ENCODE measurements at regions not wholly inside any gene's neighbourhood (a gene's known extent, or its start where the extent isn't known, plus 50 kb on each side); places are given as distances from the start of the nearest gene placed in this dataset.
A peak's percentile ranks its signal among the peaks of the same experiment; 100 is the strongest.

DNA sequence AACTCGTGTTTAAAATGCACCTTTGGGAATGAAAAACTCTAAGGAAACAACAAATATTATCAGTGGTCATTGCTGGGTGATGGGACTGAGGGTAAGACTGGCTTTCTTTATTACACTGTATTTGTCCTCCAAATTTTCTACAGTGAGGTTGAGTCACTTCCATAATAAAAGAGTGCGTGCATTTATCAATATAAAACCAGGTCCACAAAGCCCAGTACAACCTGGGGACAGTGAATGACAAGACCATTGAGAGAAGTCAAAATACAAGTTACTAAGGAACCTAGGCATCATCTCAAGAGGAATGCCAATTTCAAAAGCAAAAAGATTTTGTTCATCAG, 76.4 kb downstream of the MAGED4 start:
- TF ChIP-seq, protein P1, sequence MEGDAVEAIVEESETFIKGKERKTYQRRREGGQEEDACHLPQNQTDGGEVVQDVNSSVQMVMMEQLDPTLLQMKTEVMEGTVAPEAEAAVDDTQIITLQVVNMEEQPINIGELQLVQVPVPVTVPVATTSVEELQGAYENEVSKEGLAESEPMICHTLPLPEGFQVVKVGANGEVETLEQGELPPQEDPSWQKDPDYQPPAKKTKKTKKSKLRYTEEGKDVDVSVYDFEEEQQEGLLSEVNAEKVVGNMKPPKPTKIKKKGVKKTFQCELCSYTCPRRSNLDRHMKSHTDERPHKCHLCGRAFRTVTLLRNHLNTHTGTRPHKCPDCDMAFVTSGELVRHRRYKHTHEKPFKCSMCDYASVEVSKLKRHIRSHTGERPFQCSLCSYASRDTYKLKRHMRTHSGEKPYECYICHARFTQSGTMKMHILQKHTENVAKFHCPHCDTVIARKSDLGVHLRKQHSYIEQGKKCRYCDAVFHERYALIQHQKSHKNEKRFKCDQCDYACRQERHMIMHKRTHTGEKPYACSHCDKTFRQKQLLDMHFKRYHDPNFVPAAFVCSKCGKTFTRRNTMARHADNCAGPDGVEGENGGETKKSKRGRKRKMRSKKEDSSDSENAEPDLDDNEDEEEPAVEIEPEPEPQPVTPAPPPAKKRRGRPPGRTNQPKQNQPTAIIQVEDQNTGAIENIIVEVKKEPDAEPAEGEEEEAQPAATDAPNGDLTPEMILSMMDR (IDR thresholded peaks at IDR 0.05; ENCODE audit: insufficient read depth, low read length, poor library complexity, severe bottlenecking) = no peak
- TF ChIP-seq EZH2phosphoT487 (conservative IDR thresholded peaks at IDR 0.05; ENCODE audit: low read length) = no peak
- Histone ChIP-seq H3K4me2 (ENCODE audit: low read depth, low read length, poor library complexity, severe bottlenecking) (peak overlapping the region; percentile 64), H3F3A (ENCODE audit: insufficient read depth) (no peaks in the 10 kb centered on the region), H2AFZ (ENCODE audit: low read depth, low read length, severe bottlenecking) (peak overlapping the region; percentile 74), H3K9me3 (ENCODE audit: insufficient read depth, low read length) (no peaks in the 10 kb centered on the region), H3K36me3 (ENCODE audit: low read length) (no peaks in the 10 kb centered on the region), H4K20me1 (ENCODE audit: low read depth, low read length) (no peaks in the 10 kb centered on the region), H3K9me2 (replicated peaks; ENCODE audit: insufficient read depth, low read length) (no peaks in the 10 kb centered on the region), H3K27ac (ENCODE audit: low read depth, low read length) (peak overlapping the region; percentile 47), H3K79me2 (ENCODE audit: insufficient read depth, low read length) (no peaks in the 10 kb centered on the region), H3K9ac (ENCODE audit: low read length) (peak overlapping the region; percentile 59), H3K4me3 (ENCODE audit: insufficient read depth, low read length, poor library complexity, severe bottlenecking) (peak overlapping the region; percentile 36), H3K27me3 (ENCODE audit: low read length) (no peaks in the 10 kb centered on the region)

DNA sequence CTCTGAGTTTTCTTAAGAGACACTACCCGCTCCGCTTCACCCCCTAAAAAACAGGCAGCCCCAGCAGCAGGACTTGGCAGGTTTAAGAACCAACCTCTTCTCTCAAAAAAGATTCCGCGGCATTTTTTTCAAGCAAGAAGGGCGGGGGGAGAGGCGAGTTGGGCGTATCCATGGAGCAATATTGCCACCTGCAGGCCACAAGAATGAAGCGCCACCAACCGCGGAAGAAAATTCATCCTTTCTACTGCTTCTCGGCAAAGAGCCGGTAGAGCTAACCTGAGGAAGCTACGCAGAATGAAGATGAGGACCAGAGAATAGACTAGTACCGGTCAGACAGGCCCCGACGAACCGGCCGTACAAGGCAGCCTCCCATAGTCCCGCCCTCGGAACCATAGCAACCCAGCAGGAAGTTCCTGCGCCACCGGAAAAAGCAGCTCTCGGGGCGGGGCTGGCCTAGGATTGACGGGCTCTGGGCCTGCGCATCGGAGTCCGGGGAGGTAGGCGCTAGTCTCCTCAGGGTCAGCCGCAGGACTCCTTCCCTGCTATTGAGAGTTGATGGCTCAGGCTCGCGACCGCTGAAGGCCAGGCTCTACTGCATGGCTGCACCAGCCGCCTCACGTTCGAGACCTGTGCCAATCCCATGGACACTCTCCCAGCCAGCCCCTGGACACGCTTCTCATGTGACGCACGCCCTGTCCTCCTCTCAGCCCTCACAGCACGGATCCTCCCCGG, 76.9 kb downstream of the MAGED4 start:
- peak overlapping the region; percentile 55 for H3K4me3 ChIP-seq (ENCODE audit: insufficient read depth, low read length, poor library complexity, severe bottlenecking)
- TF ChIP-seq, protein P1 (IDR thresholded peaks at IDR 0.05; ENCODE audit: insufficient read depth, low read length, poor library complexity, severe bottlenecking) = peak; percentile 69
- no peak for TF ChIP-seq EZH2phosphoT487 (conservative IDR thresholded peaks at IDR 0.05; ENCODE audit: low read length)
- peak overlapping the region; percentile 83 for H3K27ac ChIP-seq (ENCODE audit: low read depth, low read length)
- peak overlapping the region; percentile 74 for H2AFZ ChIP-seq (ENCODE audit: low read depth, low read length, severe bottlenecking)
- no peaks in the 10 kb centered on the region for H3K79me2 ChIP-seq (ENCODE audit: insufficient read depth, low read length)
- peak overlapping the region; percentile 59 for H3K9ac ChIP-seq (ENCODE audit: low read length)
- H3K4me2 ChIP-seq (ENCODE audit: low read depth, low read length, poor library complexity, severe bottlenecking) = peak overlapping the region; percentile 64
- no peaks in the 10 kb centered on the region for H4K20me1 ChIP-seq (ENCODE audit: low read depth, low read length)
- H3K9me3 ChIP-seq (ENCODE audit: insufficient read depth, low read length) = no peaks in the 10 kb centered on the region
- H3K27me3 ChIP-seq (ENCODE audit: low read length) = no peaks in the 10 kb centered on the region
- no peaks in the 10 kb centered on the region for H3K36me3 ChIP-seq (ENCODE audit: low read length)
- H3F3A ChIP-seq (ENCODE audit: insufficient read depth) = no peaks in the 10 kb centered on the region
- H3K9me2 ChIP-seq (replicated peaks; ENCODE audit: insufficient read depth, low read length) = no peaks in the 10 kb centered on the region

GRCh38 chrX:52262195-52262546, 77.5 kb downstream of the MAGED4 start:
- H3F3A ChIP-seq (ENCODE audit: insufficient read depth) = no peaks in the 10 kb centered on the region
- no peaks in the 10 kb centered on the region for H4K20me1 ChIP-seq (ENCODE audit: low read depth, low read length)
- H3K9me3 ChIP-seq (ENCODE audit: insufficient read depth, low read length) = no peaks in the 10 kb centered on the region
- H3K79me2 ChIP-seq (ENCODE audit: insufficient read depth, low read length) = no peaks in the 10 kb centered on the region
- H3K4me2 ChIP-seq (ENCODE audit: low read depth, low read length, poor library complexity, severe bottlenecking) = peak overlapping the region; percentile 64
- H3K4me3 ChIP-seq (ENCODE audit: insufficient read depth, low read length, poor library complexity, severe bottlenecking) = peak overlapping the region; percentile 55
- H3K9me2 ChIP-seq (replicated peaks; ENCODE audit: insufficient read depth, low read length) = no peaks in the 10 kb centered on the region
- H3K27ac ChIP-seq (ENCODE audit: low read depth, low read length) = no peak overlapping the region; the same call in 1 of the 2 replicates
- H2AFZ ChIP-seq (ENCODE audit: low read depth, low read length, severe bottlenecking) = peak overlapping the region; percentile 59
- H3K9ac ChIP-seq (ENCODE audit: low read length) = peak overlapping the region; percentile 59
- no peak for TF ChIP-seq EZH2phosphoT487 (conservative IDR thresholded peaks at IDR 0.05; ENCODE audit: low read length)
- TF ChIP-seq, protein P1 (IDR thresholded peaks at IDR 0.05; ENCODE audit: insufficient read depth, low read length, poor library complexity, severe bottlenecking) = no peak
- H3K27me3 ChIP-seq (ENCODE audit: low read length) = no peaks in the 10 kb centered on the region
- no peaks in the 10 kb centered on the region for H3K36me3 ChIP-seq (ENCODE audit: low read length)

Measured in SU-DHL-6 (cell line).